PFSK-1 (cell line): ENCODE measurements at regions not wholly inside any gene's neighbourhood (a gene's known extent, or its start where the extent isn't known, plus 50 kb on each side); places are given as distances from the start of the nearest gene placed in this dataset.

Source experiments
- POLR2AphosphoS5 ChIP-seq: IDR thresholded peaks from 2 replicates; pipeline ENCODE4 v1.6.1; 2012; ENCODE audit warnings: low read depth, mild to moderate bottlenecking, control low read depth, low read length, moderate library complexity
- TAF1 ChIP-seq: IDR thresholded peaks from 2 replicates; pipeline ENCODE4 v1.6.1; 2012; ENCODE audit warnings: low read length, control low read depth, borderline replicate concordance; ENCODE audit not compliant: insufficient read depth

GRCh38 chr5:117860550-117860949, 1127.8 kb downstream of the DTWD2 start:
- TF ChIP-seq TAF1 (no peak), POLR2AphosphoS5 (no peak)
